Natural killer cell (primary cell): ENCODE measurements at regions not wholly inside any gene's neighbourhood (a gene's known extent, or its start where the extent isn't known, plus 50 kb on each side); places are given as distances from the start of the nearest gene placed in this dataset.

ENCODE experiments used
- ATAC-seq, 3 donors: fragments of 150-1000 bp in 2 of 3; fragments of 200-7000 bp in 1 of 3; cut with Tn5 transposase; 1 replicate in 1 of 3; 2 replicates in 2 of 3; pipeline ENCODE4 v1.10.0; 2021; ENCODE audit warnings: mild to moderate bottlenecking in 2 of 3, moderate library complexity in 2 of 3
- DNase-seq, 2 donors: peaks; one replicate each; pipeline versions ENCODE4 v3.0.0 to v3.0.0-alpha.2; 2013 to 2021; ENCODE audit warnings: mixed read lengths in 1 of 2
- H3K27ac ChIP-seq: one replicate; pipeline ENCODE4 v1.5.1; 2013; ENCODE audit warnings: mild to moderate bottlenecking, low read length
- H3K27me3 ChIP-seq: one replicate; pipeline ENCODE4 v1.6.1; 2013; ENCODE audit warnings: low read length; ENCODE audit not compliant: control insufficient read depth, insufficient read depth
- H3K36me3 ChIP-seq: one replicate; pipeline ENCODE4 v1.6.1; 2013; ENCODE audit warnings: low read length; ENCODE audit not compliant: control insufficient read depth, insufficient read depth
- H3K4me1 ChIP-seq: one replicate; pipeline ENCODE4 v1.6.1; 2013; ENCODE audit warnings: low read length; ENCODE audit not compliant: control insufficient read depth, insufficient read depth
- H3K4me3 ChIP-seq: one replicate; pipeline ENCODE4 v1.5.1; 2013; ENCODE audit warnings: low read length
- H3K9me3 ChIP-seq: one replicate; pipeline ENCODE4 v1.6.1; 2013; ENCODE audit warnings: low read length; ENCODE audit not compliant: control insufficient read depth, insufficient read depth
- H3K27ac Mint-ChIP-seq, 2 donors: one replicate each; pipeline ENCODE4 v1.8.0; 2022; ENCODE audit warnings: mild to moderate bottlenecking in 2 of 2, mixed read lengths in 2 of 2, moderate library complexity in 1 of 2
- H3K27me3 Mint-ChIP-seq, 2 donors: one replicate each; pipeline ENCODE4 v1.8.0; 2022; ENCODE audit warnings: low read depth in 2 of 2, mixed read lengths in 2 of 2
- H3K36me3 Mint-ChIP-seq: one replicate; pipeline ENCODE4 v1.8.0; 2022; ENCODE audit warnings: mixed read lengths
- H3K4me1 Mint-ChIP-seq, 2 donors: one replicate each; pipeline ENCODE4 v1.8.0; 2022; ENCODE audit warnings: mixed read lengths in 2 of 2
- H3K4me3 Mint-ChIP-seq: one replicate; pipeline ENCODE4 v1.8.0; 2022; ENCODE audit warnings: mild to moderate bottlenecking, moderate library complexity, mixed read lengths
- H3K9me3 Mint-ChIP-seq, 2 donors: one replicate each; pipeline ENCODE4 v1.8.0; 2022; ENCODE audit warnings: mixed read lengths in 2 of 2
- CTCF ChIP-seq: fragments of 200-600 bp; IDR thresholded peaks from one replicate; pipeline ENCODE4 v1.8.0; 2022; ENCODE audit warnings: antibody characterized with exemption
- WGBS: methylation state at CpG from one replicate; pipeline ENCODE4 v1.1.7; 2013; ENCODE audit warnings: missing lambda C conversion rate; ENCODE audit not compliant: insufficient coverage; 5-methylcytosine and 5-hydroxymethylcytosine counted together
- intact Hi-C: fragments of 100-400 bp; cut with micrococcal nuclease; formaldehyde crosslinking; loops from one replicate; pipeline ENCODE4 v1.14.2; 2022

GRCh38 chr3:177537612-177538011, 340.3 kb upstream of the TBL1XR1 start:
- no peak for TF ChIP-seq CTCF
- Histone ChIP-seq H3K4me3 (no peak overlapping the region), H3K27me3 (no peaks in the 10 kb centered on the region), H3K4me1 (peaks cover 19% of the 10 kb centered on the region), H3K27ac (no peak overlapping the region), H3K36me3 (no peaks in the 10 kb centered on the region), H3K9me3 (no peaks in the 10 kb centered on the region)
- Mint-ChIP-seq H3K27me3 (no peaks in the 10 kb centered on the region), H3K4me1 (peaks cover 31 to 47% of the 10 kb centered on the region in 2 donors), H3K36me3 (no peaks in the 10 kb centered on the region), H3K4me3 (peak overlapping the region; percentile 66), H3K9me3 (no peaks in the 10 kb centered on the region), H3K27ac (peak overlapping the region in 1 of 2 donors; percentile 92)
- ATAC-seq: no peak
- no peak for DNase-seq
- intact Hi-C loops: loop anchor here (5.0 to 10.0 kb wide), 5 partner anchors 57 to 343 kb away; partner anchors contain the start of gene TBL1XR1
- WGBS: 100% methylated on average over 1 of the region's 1 CpG

- no peaks in the 10 kb centered on the region for H3K36me3 ChIP-seq
- H3K27ac Mint-ChIP-seq: peak overlapping the region; percentile 90 to 92
- ATAC-seq: no peak
- H3K27ac ChIP-seq: peak overlapping the region; percentile 63
- no peak overlapping the region for H3K4me3 ChIP-seq
- intact Hi-C loops: loop anchor here (5.0 to 10.0 kb wide), 5 partner anchors 57 to 343 kb away; partner anchors contain the start of gene TBL1XR1
- peaks cover 19% of the 10 kb centered on the region for H3K4me1 ChIP-seq
- 85% methylated on average over 3 of the region's 4 CpGs for WGBS
- H3K27me3 ChIP-seq: no peaks in the 10 kb centered on the region
- DNase-seq: no peak
- no peaks in the 10 kb centered on the region for H3K9me3 ChIP-seq
- no peaks in the 10 kb centered on the region for H3K36me3 Mint-ChIP-seq
- no peaks in the 10 kb centered on the region for H3K9me3 Mint-ChIP-seq
- peaks cover 31 to 47% of the 10 kb centered on the region in 2 donors for H3K4me1 Mint-ChIP-seq
- TF ChIP-seq CTCF: no peak
- H3K27me3 Mint-ChIP-seq: no peaks in the 10 kb centered on the region
- peak overlapping the region; percentile 91 for H3K4me3 Mint-ChIP-seq
Observed at GRCh38 chr3:177538048-177538749, 340.9 kb upstream of the TBL1XR1 start.

GRCh38 chr3:177538750-177539730, 341.8 kb upstream of the TBL1XR1 start:
- Mint-ChIP-seq H3K4me1 (peaks cover 31 to 47% of the 10 kb centered on the region in 2 donors), H3K27me3 (no peaks in the 10 kb centered on the region), H3K27ac (peak overlapping the region; percentile 90 to 92), H3K9me3 (no peaks in the 10 kb centered on the region), H3K4me3 (peak overlapping the region; percentile 91), H3K36me3 (no peaks in the 10 kb centered on the region)
- 10% methylated on average over 8 of the region's 9 CpGs for WGBS
- Histone ChIP-seq H3K36me3 (no peaks in the 10 kb centered on the region), H3K9me3 (no peaks in the 10 kb centered on the region), H3K4me3 (no peak overlapping the region), H3K27me3 (no peaks in the 10 kb centered on the region), H3K27ac (peak overlapping the region; percentile 63), H3K4me1 (peaks cover 19% of the 10 kb centered on the region)
- DNase-seq (peak in 1 of 2 donors; percentile 62), ATAC-seq (peak; percentile 57 to 90 (median 74))
- TF ChIP-seq CTCF: no peak
- intact Hi-C loops: loop anchor here (5.0 to 10.0 kb wide), 5 partner anchors 56 to 344 kb away; partner anchors contain the start of gene TBL1XR1
